Liver (tissue), 3 donors: ENCODE measurements at regions not wholly inside any gene's neighbourhood (a gene's known extent, or its start where the extent isn't known, plus 50 kb on each side); places are given as distances from the start of the nearest gene placed in this dataset.

Experiments
- ATF3 ChIP-seq: IDR thresholded peaks from 2 replicates; pipeline ENCODE4 v1.6.1; 2016; ENCODE audit warnings: antibody characterized with exemption
- CTCF ChIP-seq: fragments of 150-350 bp; IDR thresholded peaks from 2 replicates; pipeline ENCODE4 v1.5.1; 2017; ENCODE audit warnings: improper control_type of control experiment, low read depth, low read length; ENCODE audit not compliant: missing input control
- EGR1 ChIP-seq, 2 donors: IDR thresholded peaks; 2 replicates each; pipeline ENCODE4 v1.6.1; 2016 to 2018; ENCODE audit warnings: antibody characterized with exemption in 2 of 2, low read depth in 2 of 2
- FOXA2 ChIP-seq: IDR thresholded peaks from 2 replicates; pipeline ENCODE4 v1.6.1; 2016; ENCODE audit warnings: antibody characterized with exemption
- GABPA ChIP-seq, 2 donors: IDR thresholded peaks in 1 of 2; conservative IDR thresholded peaks in 1 of 2; 2 replicates each; pipeline ENCODE4 v1.6.1; 2016; ENCODE audit warnings: antibody characterized with exemption in 2 of 2, mild to moderate bottlenecking in 1 of 2, moderate library complexity in 1 of 2
- HNF4A ChIP-seq, 2 donors: conservative IDR thresholded peaks; 2 replicates each; pipeline ENCODE4 v1.6.1; 2016; ENCODE audit warnings: antibody characterized with exemption in 2 of 2, mild to moderate bottlenecking in 2 of 2
- HNF4G ChIP-seq: IDR thresholded peaks from 2 replicates; pipeline ENCODE4 v1.6.1; 2016; ENCODE audit warnings: antibody characterized with exemption
- JUND ChIP-seq, 2 donors: IDR thresholded peaks; 2 replicates each; pipeline ENCODE4 v1.6.1; 2016; ENCODE audit warnings: antibody characterized with exemption in 2 of 2
- MAX ChIP-seq: IDR thresholded peaks from 2 replicates; pipeline ENCODE4 v1.6.1; 2016; ENCODE audit warnings: antibody characterized with exemption
- NR2F2 ChIP-seq: IDR thresholded peaks from 2 replicates; pipeline ENCODE4 v1.6.1; 2016; ENCODE audit warnings: antibody characterized with exemption
- RAD21 ChIP-seq, 2 donors: IDR thresholded peaks; 2 replicates each; pipeline ENCODE4 v1.6.1; 2016; ENCODE audit warnings: antibody characterized with exemption in 2 of 2, mild to moderate bottlenecking in 2 of 2
- REST ChIP-seq: IDR thresholded peaks from 2 replicates; pipeline ENCODE4 v1.6.1; 2016; ENCODE audit warnings: antibody characterized with exemption, mild to moderate bottlenecking
- SP1 ChIP-seq: IDR thresholded peaks from 2 replicates; pipeline ENCODE4 v1.6.1; 2018; ENCODE audit warnings: antibody characterized with exemption, mild to moderate bottlenecking
- YY1 ChIP-seq: IDR thresholded peaks from 2 replicates; pipeline ENCODE4 v1.6.1; 2016; ENCODE audit warnings: antibody characterized with exemption, mild to moderate bottlenecking
- donor health status: healthy.
- donor health status: healthy.

GRCh38 chr11:121706884-121707420 lies 254.2 kb upstream of the SORL1-AS1 start:
- no peak for TF ChIP-seq CTCF
- no peak for TF ChIP-seq NR2F2
- no peak for TF ChIP-seq YY1
- no peak for TF ChIP-seq EGR1 (IDR thresholded peaks at IDR 0.05; ENCODE audit: low read depth in 2 of 2)
- TF ChIP-seq JUND (IDR thresholded peaks at IDR 0.05), result no peak
- TF ChIP-seq REST, result no peak
- TF ChIP-seq HNF4G, result no peak
- TF ChIP-seq SP1, result no peak
- no peak for TF ChIP-seq ATF3
- TF ChIP-seq RAD21 (IDR thresholded peaks at IDR 0.05), result no peak
- TF ChIP-seq HNF4A (conservative IDR thresholded peaks at IDR 0.05), result no peak
- no peak for TF ChIP-seq MAX
- TF ChIP-seq GABPA (IDR thresholded peaks at IDR 0.05 in 1 of 2, conservative IDR thresholded peaks at IDR 0.05 in 1 of 2), result no peak
- TF ChIP-seq FOXA2, result no peak
